ENCODE measurements at regions not wholly inside any gene's neighbourhood (a gene's known extent, or its start where the extent isn't known, plus 50 kb on each side); places are given as distances from the start of the nearest gene placed in this dataset.

DNA sequence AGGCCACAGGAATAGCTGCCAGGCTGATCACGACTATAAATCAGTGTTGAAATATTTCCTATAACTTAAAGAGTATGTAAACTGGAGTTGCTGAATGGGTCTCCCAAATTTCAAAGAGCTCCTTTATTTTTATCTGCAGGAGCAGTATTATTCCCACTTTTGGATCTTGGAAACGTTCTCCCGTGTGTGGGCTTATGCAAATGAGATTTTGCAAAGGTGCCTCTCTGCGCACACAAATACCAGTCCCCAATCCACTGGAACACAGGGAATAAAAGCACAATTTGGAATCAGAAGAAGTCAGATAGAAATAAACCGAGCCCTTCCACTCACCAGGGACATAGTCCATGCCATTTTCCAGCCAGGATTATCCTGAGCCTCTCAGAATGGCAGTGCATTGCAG is 350.2 kb upstream of the CELF2 start:
- TF ChIP-seq, protein P1, sequence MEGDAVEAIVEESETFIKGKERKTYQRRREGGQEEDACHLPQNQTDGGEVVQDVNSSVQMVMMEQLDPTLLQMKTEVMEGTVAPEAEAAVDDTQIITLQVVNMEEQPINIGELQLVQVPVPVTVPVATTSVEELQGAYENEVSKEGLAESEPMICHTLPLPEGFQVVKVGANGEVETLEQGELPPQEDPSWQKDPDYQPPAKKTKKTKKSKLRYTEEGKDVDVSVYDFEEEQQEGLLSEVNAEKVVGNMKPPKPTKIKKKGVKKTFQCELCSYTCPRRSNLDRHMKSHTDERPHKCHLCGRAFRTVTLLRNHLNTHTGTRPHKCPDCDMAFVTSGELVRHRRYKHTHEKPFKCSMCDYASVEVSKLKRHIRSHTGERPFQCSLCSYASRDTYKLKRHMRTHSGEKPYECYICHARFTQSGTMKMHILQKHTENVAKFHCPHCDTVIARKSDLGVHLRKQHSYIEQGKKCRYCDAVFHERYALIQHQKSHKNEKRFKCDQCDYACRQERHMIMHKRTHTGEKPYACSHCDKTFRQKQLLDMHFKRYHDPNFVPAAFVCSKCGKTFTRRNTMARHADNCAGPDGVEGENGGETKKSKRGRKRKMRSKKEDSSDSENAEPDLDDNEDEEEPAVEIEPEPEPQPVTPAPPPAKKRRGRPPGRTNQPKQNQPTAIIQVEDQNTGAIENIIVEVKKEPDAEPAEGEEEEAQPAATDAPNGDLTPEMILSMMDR (IDR thresholded peaks at IDR 0.05) = no peak
- TF ChIP-seq EP300 (IDR thresholded peaks at IDR 0.05) (no peak), POLR2A (IDR thresholded peaks at IDR 0.05) (no peak)
